ENCODE measurements at regions not wholly inside any gene's neighbourhood (a gene's known extent, or its start where the extent isn't known, plus 50 kb on each side); places are given as distances from the start of the nearest gene placed in this dataset.

GRCh38 chr10:129033790-129034272 is 433.2 kb upstream of the MGMT start:
- no peak overlapping the region for H3K27ac ChIP-seq
- no peaks in the 10 kb centered on the region for H3K4me1 ChIP-seq
- DNase-seq (ENCODE audit: extremely low spot score in 2 of 2) = no peak
- intact Hi-C loops (cut with DNase I) = no loop called here
- H3K27me3 ChIP-seq = no peaks in the 10 kb centered on the region
- no peak overlapping the region for H3K4me3 ChIP-seq
- H3K9me3 ChIP-seq = no peaks in the 10 kb centered on the region
- no peaks in the 10 kb centered on the region for H3K36me3 ChIP-seq
- no peak for TF ChIP-seq CTCF (IDR thresholded peaks at IDR 0.05)
- TF ChIP-seq POLR2A (IDR thresholded peaks at IDR 0.05) = no peak
- TF ChIP-seq POLR2AphosphoS5 (IDR thresholded peaks at IDR 0.05; ENCODE audit: insufficient read depth in 1 of 2, low read depth in 1 of 2) = no peak

DNA sequence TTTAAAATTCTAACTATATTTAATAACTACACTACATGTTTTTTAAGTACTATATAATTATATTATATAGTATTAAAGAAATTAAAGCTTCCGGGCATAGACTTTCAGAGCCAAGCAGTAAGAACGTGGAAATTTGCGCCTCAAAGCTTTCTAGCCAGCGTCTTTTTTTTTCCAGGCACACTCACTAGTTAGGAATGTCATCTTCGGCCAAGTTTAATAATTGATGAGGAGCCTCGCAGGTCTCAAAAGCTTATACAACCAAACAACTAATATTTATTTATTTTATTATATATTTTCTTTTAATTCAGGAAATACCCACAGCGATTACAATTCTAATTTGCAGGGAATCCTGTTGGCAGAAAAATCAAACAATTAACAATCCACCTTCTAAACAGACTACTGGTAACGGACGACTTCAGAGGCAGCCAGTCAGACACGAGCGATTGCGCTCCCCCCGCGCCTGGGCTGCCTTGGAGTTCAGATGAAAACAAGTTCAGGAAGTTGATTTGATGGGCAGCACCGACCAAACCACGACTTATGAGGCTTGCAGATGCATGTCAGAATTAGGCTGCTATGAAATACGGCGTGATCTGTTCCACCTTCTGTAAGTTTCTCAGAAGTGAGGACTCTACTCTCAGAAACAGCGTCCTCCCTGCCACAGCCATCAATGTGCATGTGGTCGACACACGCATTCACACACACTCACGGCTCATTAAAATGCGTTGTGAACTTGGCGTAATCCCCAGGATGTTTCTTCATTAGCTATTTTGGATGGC is 431.8 kb upstream of the MGMT start:
- Histone ChIP-seq H3K36me3 (no peaks in the 10 kb centered on the region), H3K4me1 (no peaks in the 10 kb centered on the region), H3K27me3 (no peaks in the 10 kb centered on the region), H3K27ac (no peak overlapping the region), H3K4me3 (no peak overlapping the region), H3K9me3 (no peaks in the 10 kb centered on the region)
- TF ChIP-seq POLR2AphosphoS5 (IDR thresholded peaks at IDR 0.05; ENCODE audit: insufficient read depth in 1 of 2, low read depth in 1 of 2) = no peak
- TF ChIP-seq CTCF (IDR thresholded peaks at IDR 0.05) = no peak
- TF ChIP-seq POLR2A (IDR thresholded peaks at IDR 0.05) = no peak
- intact Hi-C loops (cut with DNase I) = no loop called here
- DNase-seq (ENCODE audit: extremely low spot score in 2 of 2) = no peak

DNA sequence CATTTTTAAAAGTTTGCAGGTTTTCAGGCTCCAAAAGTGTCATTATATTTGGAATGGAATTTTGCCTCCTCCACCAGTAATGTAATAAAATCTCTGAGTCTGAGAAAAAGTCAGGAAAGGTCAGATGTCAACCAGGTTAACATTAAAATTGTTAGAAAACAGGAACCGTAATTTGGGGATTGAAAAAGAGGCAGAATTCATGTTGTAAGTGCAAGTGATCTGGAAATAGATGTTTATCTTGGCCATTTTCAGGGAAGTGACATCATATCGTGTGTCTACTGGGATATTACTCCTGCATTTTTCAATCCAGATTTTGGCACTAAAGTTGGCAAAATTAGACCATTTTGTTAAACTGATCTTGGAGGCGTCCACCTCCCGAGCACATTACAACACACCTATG is 428.5 kb upstream of the MGMT start:
- Histone ChIP-seq H3K4me3 (no peak overlapping the region), H3K9me3 (no peaks in the 10 kb centered on the region), H3K27ac (no peak overlapping the region), H3K36me3 (no peaks in the 10 kb centered on the region), H3K27me3 (no peaks in the 10 kb centered on the region), H3K4me1 (no peaks in the 10 kb centered on the region)
- intact Hi-C loops (cut with DNase I) = no loop called here
- DNase-seq (ENCODE audit: extremely low spot score in 2 of 2) = no peak
- no peak for TF ChIP-seq POLR2A (IDR thresholded peaks at IDR 0.05)
- TF ChIP-seq CTCF (IDR thresholded peaks at IDR 0.05) = no peak
- no peak for TF ChIP-seq POLR2AphosphoS5 (IDR thresholded peaks at IDR 0.05; ENCODE audit: insufficient read depth in 1 of 2, low read depth in 1 of 2)

DNA sequence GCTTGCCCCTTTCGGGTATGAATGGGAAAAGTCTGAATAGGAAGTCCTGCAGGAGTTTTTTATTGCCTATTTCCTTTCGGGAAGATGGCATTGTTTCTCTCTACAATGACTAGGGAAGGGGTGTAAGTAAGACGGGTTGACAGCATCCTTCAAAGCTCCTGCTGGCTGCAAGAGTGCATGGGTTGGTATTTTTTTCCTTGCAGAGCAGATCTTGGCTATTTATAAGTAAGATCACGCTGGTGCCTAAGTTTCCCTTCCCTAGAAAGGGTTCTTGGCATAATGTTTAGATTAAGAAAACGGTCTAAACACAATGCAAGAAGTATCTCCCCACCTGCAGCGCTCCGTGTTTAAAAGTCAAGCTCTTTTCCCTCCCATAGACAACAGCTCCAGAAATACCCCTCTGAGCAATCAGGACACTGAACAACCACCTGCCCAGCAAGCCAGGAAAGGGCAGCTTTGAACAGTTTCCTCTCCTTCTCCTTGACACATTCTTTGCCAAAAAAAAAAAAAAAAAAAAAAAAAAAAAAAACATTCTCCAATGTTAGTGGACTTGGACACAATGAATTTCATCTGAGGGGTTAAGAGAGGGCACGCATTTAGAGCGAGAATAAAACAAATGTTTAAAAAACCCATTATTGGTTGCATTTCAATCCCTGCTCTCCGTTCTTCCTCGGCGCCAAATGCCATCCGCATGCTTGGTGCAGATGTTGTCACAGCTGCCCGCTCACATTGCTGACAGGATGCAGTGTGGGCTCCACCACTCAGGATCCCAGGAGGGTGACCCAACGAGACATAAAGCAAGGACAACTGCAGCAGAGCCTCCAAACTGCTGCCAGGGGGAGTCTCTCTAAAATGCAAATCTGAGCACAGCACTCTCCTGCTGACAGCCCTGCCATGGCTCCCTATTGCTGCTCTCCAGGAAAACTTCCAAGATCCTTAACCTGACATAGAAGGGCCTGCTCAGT is 427.4 kb upstream of the MGMT start:
- TF ChIP-seq POLR2A (IDR thresholded peaks at IDR 0.05) (no peak), POLR2AphosphoS5 (IDR thresholded peaks at IDR 0.05; ENCODE audit: insufficient read depth in 1 of 2, low read depth in 1 of 2) (no peak), CTCF (IDR thresholded peaks at IDR 0.05) (no peak)
- no peak for DNase-seq (ENCODE audit: extremely low spot score in 2 of 2)
- no peaks in the 10 kb centered on the region for H3K4me1 ChIP-seq
- no peaks in the 10 kb centered on the region for H3K9me3 ChIP-seq
- H3K36me3 ChIP-seq = no peaks in the 10 kb centered on the region
- H3K27me3 ChIP-seq = peaks cover 3% of the 10 kb centered on the region
- no peak overlapping the region for H3K4me3 ChIP-seq
- intact Hi-C loops (cut with DNase I) = no loop called here
- no peak overlapping the region for H3K27ac ChIP-seq
